DOHH2 (cell line): ENCODE measurements at regions not wholly inside any gene's neighbourhood (a gene's known extent, or its start where the extent isn't known, plus 50 kb on each side); places are given as distances from the start of the nearest gene placed in this dataset.

Experiments used
- H3F3A ChIP-seq: fragments of 200-600 bp; sonication (generic), shearing (Covaris generic); 2 replicates; pipeline ENCODE4 v1.6.0; 2016; ENCODE audit warnings: antibody characterized with exemption, mild to moderate bottlenecking; ENCODE audit not compliant: control insufficient read depth, insufficient read depth
- H3K27ac ChIP-seq: fragments of 200-600 bp; sonication (generic); 2 replicates; pipeline ENCODE4 v1.5.1; 2014; ENCODE audit warnings: low read depth, mild to moderate bottlenecking, low read length, moderate library complexity
- H3K27me3 ChIP-seq: fragments of 200-600 bp; sonication (generic); 2 replicates; pipeline ENCODE4 v1.6.1; 2014; ENCODE audit warnings: mild to moderate bottlenecking, low read length, mixed read lengths; ENCODE audit not compliant: control insufficient read depth
- H3K36me3 ChIP-seq: fragments of 200-600 bp; sonication (generic); 2 replicates; pipeline ENCODE4 v1.6.1; 2014; ENCODE audit warnings: mild to moderate bottlenecking, low read length, moderate library complexity, mixed read lengths; ENCODE audit not compliant: control insufficient read depth
- H3K4me1 ChIP-seq: fragments of 200-600 bp; sonication (generic); 2 replicates; pipeline ENCODE4 v1.6.1; 2014; ENCODE audit warnings: mild to moderate bottlenecking, low read length, mixed read lengths; ENCODE audit not compliant: control insufficient read depth
- H3K4me2 ChIP-seq: fragments of 200-600 bp; sonication (generic); 2 replicates; pipeline ENCODE4 v1.6.0; 2014; ENCODE audit warnings: mild to moderate bottlenecking, low read length, moderate library complexity
- H3K4me3 ChIP-seq: fragments of 200-600 bp; sonication (generic); 2 replicates; pipeline ENCODE4 v1.5.1; 2014; ENCODE audit warnings: mild to moderate bottlenecking, low read length, mixed read lengths
- H3K79me2 ChIP-seq: fragments of 200-600 bp; sonication (generic); 2 replicates; pipeline ENCODE4 v1.6.1; 2014; ENCODE audit warnings: mild to moderate bottlenecking, low read length, mixed read lengths; ENCODE audit not compliant: control insufficient read depth
- H3K9me2 ChIP-seq: fragments of 200-600 bp; sonication (generic); replicated peaks from 2 replicates; pipeline ENCODE4 v1.6.1; 2014; ENCODE audit warnings: mild to moderate bottlenecking, low read length, mixed read lengths; ENCODE audit not compliant: control insufficient read depth
- H3K9me3 ChIP-seq: fragments of 200-600 bp; sonication (generic); 2 replicates; pipeline ENCODE4 v1.6.1; 2014; ENCODE audit warnings: antibody characterized with exemption, low read length, mixed read lengths; ENCODE audit not compliant: control insufficient read depth, insufficient read depth
- H4K20me1 ChIP-seq: fragments of 200-600 bp; sonication (generic); 2 replicates; pipeline ENCODE4 v1.6.0; 2014; ENCODE audit warnings: low read depth, mild to moderate bottlenecking, antibody characterized with exemption, low read length, moderate library complexity; ENCODE audit not compliant: control insufficient read depth, insufficient read depth
- EZH2phosphoT487 ChIP-seq: fragments of 200-600 bp; sonication (generic); IDR thresholded peaks from 2 replicates; pipeline ENCODE4 v1.6.1; 2017; ENCODE audit warnings: borderline replicate concordance, mild to moderate bottlenecking, antibody characterized with exemption, low read length, moderate library complexity, mixed read lengths
- TF ChIP-seq, protein P1 (sequence below): fragments of 200-600 bp; sonication (generic); IDR thresholded peaks from one replicate; pipeline ENCODE4 v1.5.1; 2014; ENCODE audit warnings: antibody characterized with exemption, mild to moderate bottlenecking, low read depth, low read length; ENCODE audit not compliant: poor library complexity, severe bottlenecking

GRCh38 chr4:170729897-170730296, 640.1 kb upstream of the AADAT start:
- Histone ChIP-seq H4K20me1 (no peaks in the 10 kb centered on the region), H3K4me1 (no peaks in the 10 kb centered on the region), H3K36me3 (no peaks in the 10 kb centered on the region), H3K9me2 (no peaks in the 10 kb centered on the region), H3K4me2 (no peak overlapping the region), H3K27ac (no peak overlapping the region), H3K27me3 (no peaks in the 10 kb centered on the region), H3F3A (no peaks in the 10 kb centered on the region), H3K4me3 (no peak overlapping the region), H3K79me2 (no peaks in the 10 kb centered on the region), H3K9me3 (no peaks in the 10 kb centered on the region)
- TF ChIP-seq, protein P1, sequence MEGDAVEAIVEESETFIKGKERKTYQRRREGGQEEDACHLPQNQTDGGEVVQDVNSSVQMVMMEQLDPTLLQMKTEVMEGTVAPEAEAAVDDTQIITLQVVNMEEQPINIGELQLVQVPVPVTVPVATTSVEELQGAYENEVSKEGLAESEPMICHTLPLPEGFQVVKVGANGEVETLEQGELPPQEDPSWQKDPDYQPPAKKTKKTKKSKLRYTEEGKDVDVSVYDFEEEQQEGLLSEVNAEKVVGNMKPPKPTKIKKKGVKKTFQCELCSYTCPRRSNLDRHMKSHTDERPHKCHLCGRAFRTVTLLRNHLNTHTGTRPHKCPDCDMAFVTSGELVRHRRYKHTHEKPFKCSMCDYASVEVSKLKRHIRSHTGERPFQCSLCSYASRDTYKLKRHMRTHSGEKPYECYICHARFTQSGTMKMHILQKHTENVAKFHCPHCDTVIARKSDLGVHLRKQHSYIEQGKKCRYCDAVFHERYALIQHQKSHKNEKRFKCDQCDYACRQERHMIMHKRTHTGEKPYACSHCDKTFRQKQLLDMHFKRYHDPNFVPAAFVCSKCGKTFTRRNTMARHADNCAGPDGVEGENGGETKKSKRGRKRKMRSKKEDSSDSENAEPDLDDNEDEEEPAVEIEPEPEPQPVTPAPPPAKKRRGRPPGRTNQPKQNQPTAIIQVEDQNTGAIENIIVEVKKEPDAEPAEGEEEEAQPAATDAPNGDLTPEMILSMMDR, result no peak
- TF ChIP-seq EZH2phosphoT487, result no peak

- Histone ChIP-seq H3K27me3 (no peaks in the 10 kb centered on the region), H3K4me2 (no peak overlapping the region), H3K4me3 (no peak overlapping the region), H3K79me2 (no peaks in the 10 kb centered on the region), H3K4me1 (no peaks in the 10 kb centered on the region), H3K9me3 (no peaks in the 10 kb centered on the region), H3K27ac (no peak overlapping the region), H4K20me1 (no peaks in the 10 kb centered on the region), H3K9me2 (no peaks in the 10 kb centered on the region), H3K36me3 (no peaks in the 10 kb centered on the region), H3F3A (no peaks in the 10 kb centered on the region)
- TF ChIP-seq, protein P1, result no peak
- TF ChIP-seq EZH2phosphoT487, result no peak
Measured at GRCh38 chr4:170729236-170729635, 639.5 kb upstream of the AADAT start.

DNA sequence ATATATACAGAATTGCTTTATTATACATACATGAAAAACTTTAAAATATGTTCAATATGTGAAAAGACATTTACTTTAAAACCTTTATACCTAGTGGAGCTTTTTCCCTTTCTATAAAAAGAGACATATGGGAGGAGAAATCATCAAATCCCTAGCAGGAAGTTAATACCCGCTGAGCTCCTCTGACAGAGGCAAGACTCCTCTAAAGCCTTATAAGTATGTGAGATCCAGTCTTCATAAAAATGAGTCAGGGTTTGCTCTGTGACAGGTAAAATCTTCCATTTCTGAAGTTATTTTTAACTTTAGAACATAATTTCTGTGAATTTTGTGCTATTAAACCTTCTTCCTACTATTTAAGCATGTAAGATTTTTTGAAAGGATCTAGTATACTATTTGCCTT, 634.4 kb upstream of the AADAT start:
- H3F3A ChIP-seq, result no peaks in the 10 kb centered on the region
- no peaks in the 10 kb centered on the region for H3K4me1 ChIP-seq
- H3K27me3 ChIP-seq, result no peaks in the 10 kb centered on the region
- no peaks in the 10 kb centered on the region for H3K36me3 ChIP-seq
- H3K4me3 ChIP-seq, result no peak overlapping the region
- H3K79me2 ChIP-seq, result no peaks in the 10 kb centered on the region
- H3K4me2 ChIP-seq, result no peak overlapping the region
- no peaks in the 10 kb centered on the region for H4K20me1 ChIP-seq
- H3K27ac ChIP-seq, result no peak overlapping the region
- TF ChIP-seq EZH2phosphoT487, result no peak
- TF ChIP-seq, protein P1, result no peak
- no peaks in the 10 kb centered on the region for H3K9me3 ChIP-seq
- H3K9me2 ChIP-seq, result no peaks in the 10 kb centered on the region

DNA sequence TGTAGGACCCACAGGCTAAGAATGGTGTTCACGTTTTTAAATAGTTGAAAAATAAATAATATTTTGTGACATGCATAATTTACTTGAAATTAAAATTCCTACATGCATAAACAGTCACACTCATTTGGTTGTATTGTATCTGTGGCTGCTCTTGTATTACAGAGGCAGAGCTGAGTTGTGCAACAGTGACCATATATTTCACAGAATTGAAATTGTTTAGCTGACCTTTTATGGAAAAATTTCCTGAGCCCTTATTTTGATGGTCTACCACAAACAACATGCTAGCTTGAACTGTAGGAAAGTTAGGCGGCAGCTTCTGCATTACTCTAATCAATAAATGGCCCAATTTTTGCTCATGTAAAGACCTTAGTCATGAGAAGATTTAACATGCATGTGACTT, 633.4 kb upstream of the AADAT start:
- no peak overlapping the region for H3K4me3 ChIP-seq
- no peak for TF ChIP-seq EZH2phosphoT487
- TF ChIP-seq, protein P1, result no peak
- no peaks in the 10 kb centered on the region for H3K27me3 ChIP-seq

More for the DNA sequence above, 633.4 kb upstream of the AADAT start:
- Histone ChIP-seq H3K4me1 (no peaks in the 10 kb centered on the region), H3F3A (no peaks in the 10 kb centered on the region), H4K20me1 (no peaks in the 10 kb centered on the region), H3K27ac (no peak overlapping the region), H3K79me2 (no peaks in the 10 kb centered on the region), H3K4me2 (no peak overlapping the region), H3K9me3 (no peaks in the 10 kb centered on the region), H3K9me2 (no peaks in the 10 kb centered on the region), H3K36me3 (no peaks in the 10 kb centered on the region)
